Transverse colon (tissue), 4 donors: ENCODE measurements at regions not wholly inside any gene's neighbourhood (a gene's known extent, or its start where the extent isn't known, plus 50 kb on each side); places are given as distances from the start of the nearest gene placed in this dataset.

ENCODE experiments used
- DNase-seq: peaks from one replicate; pipeline ENCODE4 v3.0.0-alpha.2; 2019
- H3K27ac ChIP-seq, 4 donors: fragments of 200-600 bp; sonication (generic); 2 replicates each; pipeline ENCODE4 v1.5.1; 2016 to 2018; ENCODE audit warnings: inconsistent platforms in 4 of 4
- H3K27me3 ChIP-seq: fragments of 200-600 bp; sonication (generic); 2 replicates; pipeline ENCODE4 v1.5.1; 2017; ENCODE audit warnings: inconsistent platforms
- H3K36me3 ChIP-seq, 4 donors: fragments of 200-600 bp; sonication (generic); 2 replicates each; pipeline ENCODE4 v1.5.1; 2017 to 2019; ENCODE audit warnings: inconsistent platforms in 4 of 4
- H3K4me1 ChIP-seq, 4 donors: fragments of 200-600 bp; sonication (generic); 2 replicates each; pipeline ENCODE4 v1.5.1; 2017 to 2020; ENCODE audit warnings: inconsistent platforms in 4 of 4
- H3K4me3 ChIP-seq, 4 donors: fragments of 200-600 bp; sonication (generic); 1 replicate in 1 of 4; 2 replicates in 3 of 4; pipeline versions ENCODE4 v1.5.1 to v1.6.1; 2017 to 2019; ENCODE audit warnings: inconsistent platforms in 4 of 4
- H3K9me3 ChIP-seq, 2 donors: fragments of 200-600 bp; sonication (generic); 2 replicates each; pipeline ENCODE4 v1.5.1; 2017 to 2019; ENCODE audit warnings: inconsistent platforms in 2 of 2
- EP300 ChIP-seq: sonication (generic); formaldehyde crosslinking; IDR thresholded peaks from one replicate; pipeline ENCODE4 v1.6.1; 2017; ENCODE audit warnings: antibody characterized with exemption, low read depth
- POLR2A ChIP-seq: fragments of 450-650 bp; IDR thresholded peaks from one replicate; pipeline ENCODE4 v1.6.1; 2016; ENCODE audit warnings: antibody characterized with exemption, mild to moderate bottlenecking, moderate library complexity
- POLR2AphosphoS5 ChIP-seq, 3 donors: sonication (generic); formaldehyde crosslinking; IDR thresholded peaks; one replicate each; pipeline ENCODE4 v1.6.1; 2016; ENCODE audit warnings: antibody characterized with exemption in 3 of 3
- WGBS, 2 donors: methylation state at CpG; one replicate each; pipeline ENCODE4 v1.1.5; 2018; ENCODE audit warnings: low coverage in 1 of 2; 5-methylcytosine and 5-hydroxymethylcytosine counted together
- in situ Hi-C, 4 donors: fragments of 200-750 bp; cut with MboI; loops; one replicate each; pipeline versions ENCODE4 v1.15.0 to v1.15.1; 2017; ENCODE audit warnings: low sequenced_read_pairs in 3 of 4, low pct_ligation_motif_present in 1 of 4, low pct_unique_long_range_greater_than_20kb in 1 of 4
- intact Hi-C: fragments of 100-400 bp; cut with DNase I; formaldehyde crosslinking; loops from one replicate; pipeline ENCODE4 v1.15.1; 2023; ENCODE audit warnings: low total_unique reads
- TF ChIP-seq, protein P1 (sequence below), 5 experiments: fragments of 200-600 bp in 3 of 5; fragments of 450-650 bp in 2 of 5; sonication (generic) in 3 of 5; IDR thresholded peaks; 1 replicate in 2 of 5; 2 replicates in 3 of 5; pipeline ENCODE4 v1.5.1; 2016 to 2017; ENCODE audit warnings: antibody characterized with exemption in 5 of 5, inconsistent platforms in 3 of 5, mild to moderate bottlenecking in 2 of 5, moderate library complexity in 1 of 5

GRCh38 chr3:168371846-168372245, 276.1 kb upstream of the GOLIM4 start:
- intact Hi-C loops: no loop called here
- Histone ChIP-seq H3K4me1 (no peaks in the 10 kb centered on the region), H3K27ac (no peak overlapping the region), H3K27me3 (no peaks in the 10 kb centered on the region), H3K9me3 (no peaks in the 10 kb centered on the region), H3K36me3 (no peaks in the 10 kb centered on the region), H3K4me3 (no peak overlapping the region)
- in situ Hi-C loops: no loop called here
- no peak for DNase-seq
- 49 to 55% methylated on average over 2 to 3 of the region's 3 CpGs for WGBS, 2 donors
- TF ChIP-seq EP300 (no peak), POLR2A (no peak), POLR2AphosphoS5 (IDR thresholded peaks at IDR 0.05) (no peak)
- TF ChIP-seq, protein P1, sequence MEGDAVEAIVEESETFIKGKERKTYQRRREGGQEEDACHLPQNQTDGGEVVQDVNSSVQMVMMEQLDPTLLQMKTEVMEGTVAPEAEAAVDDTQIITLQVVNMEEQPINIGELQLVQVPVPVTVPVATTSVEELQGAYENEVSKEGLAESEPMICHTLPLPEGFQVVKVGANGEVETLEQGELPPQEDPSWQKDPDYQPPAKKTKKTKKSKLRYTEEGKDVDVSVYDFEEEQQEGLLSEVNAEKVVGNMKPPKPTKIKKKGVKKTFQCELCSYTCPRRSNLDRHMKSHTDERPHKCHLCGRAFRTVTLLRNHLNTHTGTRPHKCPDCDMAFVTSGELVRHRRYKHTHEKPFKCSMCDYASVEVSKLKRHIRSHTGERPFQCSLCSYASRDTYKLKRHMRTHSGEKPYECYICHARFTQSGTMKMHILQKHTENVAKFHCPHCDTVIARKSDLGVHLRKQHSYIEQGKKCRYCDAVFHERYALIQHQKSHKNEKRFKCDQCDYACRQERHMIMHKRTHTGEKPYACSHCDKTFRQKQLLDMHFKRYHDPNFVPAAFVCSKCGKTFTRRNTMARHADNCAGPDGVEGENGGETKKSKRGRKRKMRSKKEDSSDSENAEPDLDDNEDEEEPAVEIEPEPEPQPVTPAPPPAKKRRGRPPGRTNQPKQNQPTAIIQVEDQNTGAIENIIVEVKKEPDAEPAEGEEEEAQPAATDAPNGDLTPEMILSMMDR (IDR thresholded peaks at IDR 0.05): no peak

GRCh38 chr3:168364967-168365366, 269.2 kb upstream of the GOLIM4 start:
- H3K4me3 ChIP-seq: no peak overlapping the region
- in situ Hi-C loops: no loop called here
- H3K27ac ChIP-seq: no peak overlapping the region
- no peaks in the 10 kb centered on the region for H3K27me3 ChIP-seq
- no peaks in the 10 kb centered on the region for H3K36me3 ChIP-seq
- 83% methylated on average over 1 of the region's 1 CpG; no CpG with 5 or more reads in 1 of the 2 donors for WGBS, 2 donors
- intact Hi-C loops: no loop called here
- DNase-seq: no peak
- no peaks in the 10 kb centered on the region for H3K9me3 ChIP-seq
- no peaks in the 10 kb centered on the region for H3K4me1 ChIP-seq
- TF ChIP-seq, protein P1 (IDR thresholded peaks at IDR 0.05): no peak
- TF ChIP-seq POLR2AphosphoS5 (IDR thresholded peaks at IDR 0.05) (no peak), POLR2A (no peak), EP300 (no peak)

DNA sequence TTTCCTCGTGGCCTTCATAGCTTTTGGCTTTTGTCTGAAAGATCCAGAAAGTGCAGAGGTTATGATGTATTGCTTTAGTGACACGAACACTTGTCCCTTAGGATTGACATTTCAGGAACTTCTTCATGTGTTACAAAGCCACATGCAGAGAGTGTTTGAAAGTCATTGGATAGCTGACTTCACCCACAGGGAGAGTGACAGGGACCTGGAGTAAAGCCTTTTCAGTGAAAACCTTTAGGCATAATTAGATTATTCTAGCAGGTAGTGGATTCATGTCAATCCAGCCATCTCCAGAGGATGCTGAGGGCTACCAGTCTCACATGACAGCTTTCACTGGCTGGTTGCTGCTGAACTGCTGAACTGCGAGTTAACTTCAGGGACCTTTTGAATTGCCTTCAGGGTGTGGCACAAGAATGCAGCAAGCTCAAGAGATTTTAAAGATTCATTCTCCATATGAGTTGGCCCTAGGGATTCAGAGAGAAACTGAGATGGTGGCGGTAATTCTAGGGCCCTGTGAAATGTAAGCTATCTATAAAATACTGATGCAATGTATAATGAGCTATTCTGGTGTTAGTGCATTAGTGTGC, 267.0 kb upstream of the GOLIM4 start:
- Histone ChIP-seq H3K4me3 (no peak overlapping the region), H3K27me3 (no peaks in the 10 kb centered on the region), H3K4me1 (no peaks in the 10 kb centered on the region), H3K36me3 (no peaks in the 10 kb centered on the region), H3K27ac (no peak overlapping the region), H3K9me3 (no peaks in the 10 kb centered on the region)
- no peak for TF ChIP-seq POLR2A
- TF ChIP-seq, protein P1 (IDR thresholded peaks at IDR 0.05): no peak
- no peak for TF ChIP-seq POLR2AphosphoS5 (IDR thresholded peaks at IDR 0.05)
- no peak for TF ChIP-seq EP300
- in situ Hi-C loops: no loop called here
- intact Hi-C loops: no loop called here
- WGBS, 2 donors: 62 to 67% methylated on average over 3 to 4 of the region's 4 CpGs
- no peak for DNase-seq

DNA sequence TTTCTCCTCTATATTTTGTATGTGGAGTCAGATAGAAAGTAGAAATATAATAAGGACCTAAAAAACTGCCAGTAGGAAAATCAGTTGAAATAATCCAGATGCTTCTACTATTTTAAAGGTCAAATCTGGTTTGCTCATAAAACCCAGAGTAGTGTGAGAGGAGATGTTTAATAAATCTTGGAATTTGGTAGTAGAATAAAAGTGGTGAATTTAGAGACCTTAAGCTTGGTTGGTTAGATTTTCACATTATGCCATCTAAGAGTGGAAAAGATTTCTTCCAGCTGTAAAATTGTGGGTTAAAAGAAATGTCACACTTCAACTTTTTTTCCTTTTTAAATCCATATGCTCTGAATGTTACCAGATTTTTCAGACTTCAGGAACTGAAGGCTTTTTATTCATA, 266.4 kb upstream of the GOLIM4 start:
- TF ChIP-seq, protein P1 (IDR thresholded peaks at IDR 0.05): no peak
- TF ChIP-seq POLR2AphosphoS5 (IDR thresholded peaks at IDR 0.05) (no peak), EP300 (no peak), POLR2A (no peak)
- Histone ChIP-seq H3K36me3 (no peaks in the 10 kb centered on the region), H3K27me3 (no peaks in the 10 kb centered on the region), H3K4me1 (no peaks in the 10 kb centered on the region), H3K4me3 (no peak overlapping the region), H3K27ac (no peak overlapping the region), H3K9me3 (no peaks in the 10 kb centered on the region)
- intact Hi-C loops: no loop called here
- no peak for DNase-seq
- in situ Hi-C loops: no loop called here
